Hepatocyte (in vitro differentiated cells): ENCODE measurements at regions not wholly inside any gene's neighbourhood (a gene's known extent, or its start where the extent isn't known, plus 50 kb on each side); places are given as distances from the start of the nearest gene placed in this dataset.

Experiments
- DNase-seq: peaks from one replicate; pipeline ENCODE4 v3.0.0-alpha.2; 2016; ENCODE audit warnings: low spot score
- H2AFZ ChIP-seq: fragments of 200-600 bp; sonication (generic); 2 replicates; pipeline ENCODE4 v1.6.0; 2016; ENCODE audit warnings: antibody characterized with exemption, mild to moderate bottlenecking
- H3K27ac ChIP-seq: fragments of 200-600 bp; sonication (generic); 2 replicates; pipeline ENCODE4 v1.5.1; 2016; ENCODE audit warnings: mild to moderate bottlenecking
- H3K27me3 ChIP-seq: fragments of 200-600 bp; sonication (generic); 2 replicates; pipeline ENCODE4 v1.6.1; 2016
- H3K36me3 ChIP-seq: fragments of 200-600 bp; sonication (generic); replicated peaks from 2 replicates; pipeline ENCODE4 v1.5.1; 2016; ENCODE audit warnings: low read depth; ENCODE audit not compliant: insufficient read depth
- H3K4me1 ChIP-seq: fragments of 200-600 bp; sonication (generic); 2 replicates; pipeline ENCODE4 v1.5.1; 2016; ENCODE audit warnings: mild to moderate bottlenecking, moderate library complexity; ENCODE audit not compliant: insufficient read depth
- H3K4me2 ChIP-seq: fragments of 200-600 bp; sonication (generic); 2 replicates; pipeline ENCODE4 v1.6.0; 2016
- H3K4me3 ChIP-seq: fragments of 200-600 bp; sonication (generic); 2 replicates; pipeline ENCODE4 v1.5.1; 2016; ENCODE audit warnings: mild to moderate bottlenecking
- H3K79me2 ChIP-seq: fragments of 200-600 bp; sonication (generic); 2 replicates; pipeline ENCODE4 v1.6.0; 2017; ENCODE audit warnings: mild to moderate bottlenecking
- H3K9me2 ChIP-seq: fragments of 200-600 bp; sonication (generic); replicated peaks from 2 replicates; pipeline ENCODE4 v1.6.0; 2017; ENCODE audit warnings: mild to moderate bottlenecking; ENCODE audit not compliant: insufficient read depth
- H3K9me3 ChIP-seq: fragments of 200-600 bp; sonication (generic); 2 replicates; pipeline ENCODE4 v1.5.1; 2016; ENCODE audit warnings: low read depth, mild to moderate bottlenecking
- H4K20me1 ChIP-seq: fragments of 200-600 bp; sonication (generic); 2 replicates; pipeline ENCODE4 v1.6.0; 2016; ENCODE audit warnings: mild to moderate bottlenecking; ENCODE audit not compliant: insufficient read depth, poor library complexity, severe bottlenecking
- CTCF ChIP-seq: fragments of 200-600 bp; sonication (generic); IDR thresholded peaks from 2 replicates; pipeline ENCODE4 v1.5.1; 2016; ENCODE audit warnings: antibody characterized with exemption, mild to moderate bottlenecking; ENCODE audit not compliant: poor library complexity
- EZH2 ChIP-seq: fragments of 200-600 bp; sonication (generic); IDR thresholded peaks from 2 replicates; pipeline ENCODE4 v1.6.1; 2016; ENCODE audit warnings: antibody characterized with exemption, mild to moderate bottlenecking, borderline replicate concordance
- EZH2phosphoT487 ChIP-seq: fragments of 200-600 bp; sonication (generic); IDR thresholded peaks from one replicate; pipeline ENCODE4 v1.6.1; 2018; ENCODE audit warnings: antibody characterized with exemption, mild to moderate bottlenecking, low read depth, moderate library complexity; ENCODE audit not compliant: unreplicated experiment, severe bottlenecking
- WGBS: methylation state at CpG from one replicate; pipeline ENCODE4 v1.1.6; 2016; ENCODE audit warnings: low lambda C conversion rate; ENCODE audit errors: missing lambda C conversion rate; 5-methylcytosine and 5-hydroxymethylcytosine counted together

- no peaks in the 10 kb centered on the region for H3K9me3 ChIP-seq
- no peak overlapping the region for H2AFZ ChIP-seq
These were observed 455.4 kb downstream of the PCDH18 start for GRCh38 chr4:137076908-137077307.

GRCh38 chr4:137075586-137075985 lies 456.7 kb downstream of the PCDH18 start:
- H3K4me3 ChIP-seq = no peak overlapping the region
- H3K27ac ChIP-seq = no peak overlapping the region
- TF ChIP-seq EZH2 (no peak), CTCF (no peak)
- no peaks in the 10 kb centered on the region for H3K4me1 ChIP-seq
- no peak for DNase-seq
- no peaks in the 10 kb centered on the region for H4K20me1 ChIP-seq
- WGBS = 82% methylated on average over 4 of the region's 4 CpGs
- no peaks in the 10 kb centered on the region for H3K36me3 ChIP-seq
- H3K79me2 ChIP-seq = no peaks in the 10 kb centered on the region
- no peaks in the 10 kb centered on the region for H3K9me3 ChIP-seq
- H3K9me2 ChIP-seq = no peaks in the 10 kb centered on the region
- H2AFZ ChIP-seq = no peak overlapping the region
- H3K27me3 ChIP-seq = no peaks in the 10 kb centered on the region
- no peak overlapping the region for H3K4me2 ChIP-seq

More at GRCh38 chr4:137076908-137077307, 455.4 kb downstream of the PCDH18 start:
- no peaks in the 10 kb centered on the region for H3K79me2 ChIP-seq
- H3K9me2 ChIP-seq = no peaks in the 10 kb centered on the region
- no peak overlapping the region for H3K4me3 ChIP-seq
- H3K4me1 ChIP-seq = no peaks in the 10 kb centered on the region
- WGBS = 84% methylated on average over 3 of the region's 3 CpGs
- no peak overlapping the region for H3K4me2 ChIP-seq
- no peak overlapping the region for H3K27ac ChIP-seq
- no peaks in the 10 kb centered on the region for H3K36me3 ChIP-seq
- no peak for TF ChIP-seq EZH2phosphoT487
- TF ChIP-seq EZH2 = no peak
- no peaks in the 10 kb centered on the region for H3K27me3 ChIP-seq
- DNase-seq = no peak
- H4K20me1 ChIP-seq = no peaks in the 10 kb centered on the region

GRCh38 chr4:137070614-137071013 lies 461.7 kb downstream of the PCDH18 start:
- 79% methylated on average over 2 of the region's 2 CpGs for WGBS
- no peaks in the 10 kb centered on the region for H4K20me1 ChIP-seq
- no peaks in the 10 kb centered on the region for H3K9me2 ChIP-seq
- no peaks in the 10 kb centered on the region for H3K36me3 ChIP-seq
- no peak overlapping the region for H2AFZ ChIP-seq
- no peaks in the 10 kb centered on the region for H3K27me3 ChIP-seq
- no peaks in the 10 kb centered on the region for H3K9me3 ChIP-seq
- no peak for DNase-seq
- no peaks in the 10 kb centered on the region for H3K4me1 ChIP-seq
- H3K4me2 ChIP-seq = no peak overlapping the region
- H3K4me3 ChIP-seq = no peak overlapping the region
- H3K79me2 ChIP-seq = no peaks in the 10 kb centered on the region
- H3K27ac ChIP-seq = no peak overlapping the region
- no peak for TF ChIP-seq CTCF
- TF ChIP-seq EZH2 = no peak
- no peak for TF ChIP-seq EZH2phosphoT487

- H3K4me1 ChIP-seq = no peaks in the 10 kb centered on the region
- WGBS = 95% methylated on average over 2 of the region's 2 CpGs
- no peaks in the 10 kb centered on the region for H3K36me3 ChIP-seq
- H3K9me2 ChIP-seq = no peaks in the 10 kb centered on the region
- TF ChIP-seq EZH2 = no peak
- no peak for TF ChIP-seq EZH2phosphoT487
- no peak for TF ChIP-seq CTCF
- no peaks in the 10 kb centered on the region for H3K79me2 ChIP-seq
- no peak overlapping the region for H2AFZ ChIP-seq
- no peaks in the 10 kb centered on the region for H4K20me1 ChIP-seq
- no peak for DNase-seq
- no peak overlapping the region for H3K27ac ChIP-seq
- H3K4me3 ChIP-seq = no peak overlapping the region
- H3K9me3 ChIP-seq = no peaks in the 10 kb centered on the region
- no peaks in the 10 kb centered on the region for H3K27me3 ChIP-seq
- H3K4me2 ChIP-seq = no peak overlapping the region
These were observed 462.8 kb downstream of the PCDH18 start for GRCh38 chr4:137069473-137069872.
